ENCODE measurements at regions not wholly inside any gene's neighbourhood (a gene's known extent, or its start where the extent isn't known, plus 50 kb on each side); places are given as distances from the start of the nearest gene placed in this dataset.

- POLR2A ChIA-PET: no interaction called here
- Mint-ChIP-seq H3K27me3 (peaks cover 2% of the 10 kb centered on the region), H3K27ac (no peak overlapping the region), H3K4me1 (no peaks in the 10 kb centered on the region), H3K36me3 (no peaks in the 10 kb centered on the region), H3K4me3 (no peak overlapping the region), H3K9me3 (no peaks in the 10 kb centered on the region)
- no peak for ATAC-seq (ENCODE audit: low read depth)
- no peak for DNase-seq
Measured at GRCh38 chr1:232376632-232377493, 253.1 kb downstream of the SIPA1L2 start.

- Mint-ChIP-seq H3K9me3 (no peaks in the 10 kb centered on the region), H3K36me3 (no peaks in the 10 kb centered on the region), H3K27ac (no peak overlapping the region), H3K4me1 (no peaks in the 10 kb centered on the region), H3K4me3 (no peak overlapping the region), H3K27me3 (peaks cover 2% of the 10 kb centered on the region)
- POLR2A ChIA-PET: no interaction called here
- ATAC-seq (ENCODE audit: low read depth) (no peak), DNase-seq (no peak)
Measured at GRCh38 chr1:232372841-232373440, 257.0 kb downstream of the SIPA1L2 start.

GRCh38 chr1:232372431-232372830, 257.5 kb downstream of the SIPA1L2 start:
- POLR2A ChIA-PET: no interaction called here
- Mint-ChIP-seq H3K4me3 (no peak overlapping the region), H3K36me3 (no peaks in the 10 kb centered on the region), H3K27ac (no peak overlapping the region), H3K27me3 (peaks cover 2% of the 10 kb centered on the region), H3K9me3 (no peaks in the 10 kb centered on the region), H3K4me1 (no peaks in the 10 kb centered on the region)
- ATAC-seq (ENCODE audit: low read depth): no peak
- DNase-seq: no peak

GRCh38 chr1:232369451-232370296, 260.3 kb downstream of the SIPA1L2 start:
- Mint-ChIP-seq H3K36me3 (no peaks in the 10 kb centered on the region), H3K27me3 (peaks cover 2% of the 10 kb centered on the region), H3K4me1 (no peaks in the 10 kb centered on the region), H3K4me3 (no peak overlapping the region), H3K27ac (no peak overlapping the region), H3K9me3 (no peaks in the 10 kb centered on the region)
- no peak for ATAC-seq (ENCODE audit: low read depth)
- POLR2A ChIA-PET: no interaction called here
- DNase-seq: no peak

GRCh38 chr1:232368821-232369321, 261.1 kb downstream of the SIPA1L2 start:
- no peak overlapping the region for H3K4me3 Mint-ChIP-seq
- ATAC-seq (ENCODE audit: low read depth): no peak
- DNase-seq: no peak
- no peaks in the 10 kb centered on the region for H3K36me3 Mint-ChIP-seq
- no peaks in the 10 kb centered on the region for H3K9me3 Mint-ChIP-seq
- POLR2A ChIA-PET: no interaction called here
- no peak overlapping the region for H3K27ac Mint-ChIP-seq
- peaks cover 2% of the 10 kb centered on the region for H3K27me3 Mint-ChIP-seq
- no peaks in the 10 kb centered on the region for H3K4me1 Mint-ChIP-seq

- ATAC-seq (ENCODE audit: low read depth): no peak
- H3K4me3 Mint-ChIP-seq: no peak overlapping the region
Measured at GRCh38 chr1:232367293-232367692, 262.6 kb downstream of the SIPA1L2 start.

GRCh38 chr1:232364654-232365382, 265.1 kb downstream of the SIPA1L2 start:
- Mint-ChIP-seq H3K4me1 (no peaks in the 10 kb centered on the region), H3K27me3 (peaks cover 5% of the 10 kb centered on the region), H3K36me3 (no peaks in the 10 kb centered on the region), H3K9me3 (no peaks in the 10 kb centered on the region), H3K4me3 (no peak overlapping the region), H3K27ac (no peak overlapping the region)
- POLR2A ChIA-PET: no interaction called here
- no peak for ATAC-seq (ENCODE audit: low read depth)
- no peak for DNase-seq

More at GRCh38 chr1:232367293-232367692, 262.6 kb downstream of the SIPA1L2 start:
- H3K9me3 Mint-ChIP-seq: no peaks in the 10 kb centered on the region
- POLR2A ChIA-PET: no interaction called here
- no peak for DNase-seq
- peaks cover 2% of the 10 kb centered on the region for H3K27me3 Mint-ChIP-seq
- no peaks in the 10 kb centered on the region for H3K36me3 Mint-ChIP-seq
- no peak overlapping the region for H3K27ac Mint-ChIP-seq
- H3K4me1 Mint-ChIP-seq: no peaks in the 10 kb centered on the region

- Mint-ChIP-seq H3K4me1 (no peaks in the 10 kb centered on the region), H3K36me3 (no peaks in the 10 kb centered on the region), H3K9me3 (no peaks in the 10 kb centered on the region), H3K27me3 (peaks cover 3% of the 10 kb centered on the region), H3K27ac (no peak overlapping the region), H3K4me3 (no peak overlapping the region)
- ATAC-seq (ENCODE audit: low read depth) (no peak), DNase-seq (no peak)
- POLR2A ChIA-PET: no interaction called here
Measured at GRCh38 chr1:232363008-232363407, 266.9 kb downstream of the SIPA1L2 start.

- POLR2A ChIA-PET: no interaction called here
- ATAC-seq (ENCODE audit: low read depth): no peak
- H3K27ac Mint-ChIP-seq: no peak overlapping the region
- no peak overlapping the region for H3K4me3 Mint-ChIP-seq
- H3K4me1 Mint-ChIP-seq: no peaks in the 10 kb centered on the region
- peaks cover 13% of the 10 kb centered on the region for H3K27me3 Mint-ChIP-seq
- no peak for DNase-seq
- no peaks in the 10 kb centered on the region for H3K9me3 Mint-ChIP-seq
- no peaks in the 10 kb centered on the region for H3K36me3 Mint-ChIP-seq
Measured at GRCh38 chr1:232357416-232357815, 272.5 kb downstream of the SIPA1L2 start.

GRCh38 chr1:232355162-232356006, 274.5 kb downstream of the SIPA1L2 start:
- ATAC-seq (ENCODE audit: low read depth): no peak
- H3K27ac Mint-ChIP-seq: no peak overlapping the region
- no peaks in the 10 kb centered on the region for H3K4me1 Mint-ChIP-seq
- peaks cover 11% of the 10 kb centered on the region for H3K27me3 Mint-ChIP-seq
- H3K9me3 Mint-ChIP-seq: no peaks in the 10 kb centered on the region
- POLR2A ChIA-PET: no interaction called here
- no peaks in the 10 kb centered on the region for H3K36me3 Mint-ChIP-seq
- no peak for DNase-seq
- H3K4me3 Mint-ChIP-seq: no peak overlapping the region

- Mint-ChIP-seq H3K4me1 (no peaks in the 10 kb centered on the region), H3K9me3 (peaks cover 1% of the 10 kb centered on the region), H3K27ac (no peak overlapping the region), H3K36me3 (no peaks in the 10 kb centered on the region), H3K4me3 (no peak overlapping the region), H3K27me3 (peaks cover 12% of the 10 kb centered on the region)
- no peak for DNase-seq
- ATAC-seq (ENCODE audit: low read depth): no peak
- POLR2A ChIA-PET: no interaction called here
Measured at GRCh38 chr1:232353001-232353400, 276.9 kb downstream of the SIPA1L2 start.

- H3K27me3 Mint-ChIP-seq: peaks cover 12% of the 10 kb centered on the region
Measured at GRCh38 chr1:232352366-232352765, 277.6 kb downstream of the SIPA1L2 start.

More at GRCh38 chr1:232352366-232352765, 277.6 kb downstream of the SIPA1L2 start:
- Mint-ChIP-seq H3K36me3 (no peaks in the 10 kb centered on the region), H3K9me3 (peaks cover 1% of the 10 kb centered on the region), H3K4me1 (no peaks in the 10 kb centered on the region), H3K27ac (no peak overlapping the region), H3K4me3 (no peak overlapping the region)
- DNase-seq (no peak), ATAC-seq (ENCODE audit: low read depth) (no peak)
- POLR2A ChIA-PET: no interaction called here

Measured in activated naive CD8-positive, alpha-beta T cell treated with anti-CD3 and anti-CD28 coated beads, Interleukin-2, amount 10 ng/mL, durations not matched to agents 7 days and 5 days (primary cell).